H9 (cell line): ENCODE measurements at regions not wholly inside any gene's neighbourhood (a gene's known extent, or its start where the extent isn't known, plus 50 kb on each side); places are given as distances from the start of the nearest gene placed in this dataset.

ENCODE experiments used
- DNase-seq: peaks from one replicate; pipeline ENCODE4 v3.0.0-alpha.2; 2017
- H2AFZ ChIP-seq: one replicate; pipeline ENCODE4 v1.6.1; 2013; ENCODE audit warnings: mild to moderate bottlenecking, low read length, control low read depth, moderate library complexity
- H2AK5ac ChIP-seq: 2 replicates; pipeline ENCODE4 v1.6.1; 2013; ENCODE audit warnings: low read length, control low read depth, mixed read lengths; ENCODE audit not compliant: insufficient read length
- H2BK120ac ChIP-seq: one replicate; pipeline ENCODE4 v1.6.1; 2013; ENCODE audit warnings: low read depth, mild to moderate bottlenecking, low read length, control low read depth, inconsistent platforms; ENCODE audit not compliant: poor library complexity, severe bottlenecking
- H2BK12ac ChIP-seq: 2 replicates; pipeline ENCODE4 v1.6.1; 2013; ENCODE audit warnings: low read length, control low read depth, mixed read lengths, low read depth; ENCODE audit not compliant: insufficient read length
- H2BK15ac ChIP-seq: 2 replicates; pipeline ENCODE4 v1.6.1; 2013; ENCODE audit warnings: low read depth, low read length, control low read depth
- H2BK20ac ChIP-seq: one replicate; pipeline ENCODE4 v1.6.1; 2013; ENCODE audit warnings: low read depth, mild to moderate bottlenecking, low read length, control low read depth, inconsistent platforms; ENCODE audit not compliant: poor library complexity, severe bottlenecking
- H2BK5ac ChIP-seq: 2 replicates; pipeline ENCODE4 v1.6.1; 2013; ENCODE audit warnings: low read length, control low read depth, mixed read lengths; ENCODE audit not compliant: insufficient read length
- H3K14ac ChIP-seq: 2 replicates; pipeline ENCODE4 v1.6.1; 2013; ENCODE audit warnings: low read length, control low read depth; ENCODE audit not compliant: insufficient read depth
- H3K18ac ChIP-seq: 2 replicates; pipeline ENCODE4 v1.6.1; 2013; ENCODE audit warnings: low read depth, mild to moderate bottlenecking, mixed read lengths, low read length, control low read depth; ENCODE audit not compliant: insufficient read length
- H3K23ac ChIP-seq: 2 replicates; pipeline ENCODE4 v1.6.1; 2013; ENCODE audit warnings: low read length, control low read depth, mixed read lengths, low read depth; ENCODE audit not compliant: insufficient read length
- H3K23me2 ChIP-seq: 2 replicates; pipeline ENCODE4 v1.6.1; 2013; ENCODE audit warnings: low read depth, mild to moderate bottlenecking, mixed read lengths, low read length, control low read depth; ENCODE audit not compliant: insufficient read length, poor library complexity, severe bottlenecking
- H3K27ac ChIP-seq: 2 replicates; pipeline ENCODE4 v1.5.1; 2013; ENCODE audit warnings: low read length, control low read depth, mixed read lengths, low read depth; ENCODE audit not compliant: insufficient read length
- H3K27me3 ChIP-seq: 2 replicates; pipeline ENCODE4 v1.6.1; 2013; ENCODE audit warnings: low read length, control low read depth, inconsistent platforms; ENCODE audit not compliant: insufficient read depth
- H3K4ac ChIP-seq: 2 replicates; pipeline ENCODE4 v1.6.1; 2013; ENCODE audit warnings: low read depth, mild to moderate bottlenecking, control low read depth, inconsistent platforms, low read length, moderate library complexity
- H3K4me1 ChIP-seq: 2 replicates; pipeline ENCODE4 v1.6.1; 2013; ENCODE audit warnings: low read length, control low read depth, inconsistent platforms; ENCODE audit not compliant: insufficient read depth
- H3K4me2 ChIP-seq: 2 replicates; pipeline ENCODE4 v1.6.1; 2013; ENCODE audit warnings: low read length, control low read depth, mixed read lengths; ENCODE audit not compliant: insufficient read length, insufficient read depth
- H3K56ac ChIP-seq: 2 replicates; pipeline ENCODE4 v1.6.1; 2013; ENCODE audit warnings: low read depth, mild to moderate bottlenecking, mixed read lengths, low read length, control low read depth; ENCODE audit not compliant: insufficient read length
- H3K79me1 ChIP-seq: 2 replicates; pipeline ENCODE4 v1.6.1; 2013; ENCODE audit warnings: low read depth, mild to moderate bottlenecking, moderate library complexity, low read length, control low read depth, inconsistent platforms; ENCODE audit not compliant: insufficient read depth, poor library complexity, severe bottlenecking
- H3K79me2 ChIP-seq: 2 replicates; pipeline ENCODE4 v1.6.1; 2013; ENCODE audit warnings: low read length, control low read depth, inconsistent platforms; ENCODE audit not compliant: insufficient read depth
- H3K9ac ChIP-seq: 2 replicates; pipeline ENCODE4 v1.6.1; 2013; ENCODE audit warnings: low read length, control low read depth, mixed read lengths; ENCODE audit not compliant: insufficient read length; ENCODE audit errors: extremely low read depth
- H3K9me3 ChIP-seq: one replicate; pipeline ENCODE4 v1.6.1; 2013; ENCODE audit warnings: low read depth, low read length, inconsistent platforms; ENCODE audit not compliant: control insufficient read depth
- H3T11ph ChIP-seq: one replicate; pipeline ENCODE4 v1.6.1; 2013; ENCODE audit warnings: mild to moderate bottlenecking, low read length, control low read depth, inconsistent platforms
- H4K20me1 ChIP-seq: one replicate; pipeline ENCODE4 v1.6.1; 2013; ENCODE audit not compliant: control insufficient read depth, insufficient read length, insufficient read depth
- H4K5ac ChIP-seq: 2 replicates; pipeline ENCODE4 v1.6.1; 2013; ENCODE audit warnings: low read depth, mild to moderate bottlenecking, mixed read lengths, low read length, control low read depth; ENCODE audit not compliant: insufficient read length
- H4K8ac ChIP-seq: replicated peaks from 2 replicates; pipeline ENCODE4 v1.6.1; 2013; ENCODE audit warnings: low read length, control low read depth, mixed read lengths, low read depth; ENCODE audit not compliant: insufficient read length
- H4K91ac ChIP-seq: 2 replicates; pipeline ENCODE4 v1.6.1; 2013; ENCODE audit warnings: low read depth, mild to moderate bottlenecking, moderate library complexity, mixed read lengths, low read length, control low read depth; ENCODE audit not compliant: insufficient read length
- H3K27ac Mint-ChIP-seq, 3 experiments: 2 replicates in 2 of 3; 3 replicates in 1 of 3; pipeline ENCODE4 v1.8.0; 2020 to 2021; ENCODE audit warnings: mixed read lengths in 3 of 3, mild to moderate bottlenecking in 1 of 3, moderate library complexity in 1 of 3
- H3K27me3 Mint-ChIP-seq: 2 replicates; pipeline ENCODE4 v1.8.0; 2021; ENCODE audit warnings: low read depth, mild to moderate bottlenecking, moderate library complexity, mixed read lengths
- H3K36me3 Mint-ChIP-seq, 3 experiments: 2 replicates in 2 of 3; 3 replicates in 1 of 3; pipeline ENCODE4 v1.8.0; 2020 to 2021; ENCODE audit warnings: low read depth in 3 of 3, mixed read lengths in 3 of 3; ENCODE audit not compliant: insufficient read depth in 1 of 3
- H3K4me1 Mint-ChIP-seq, 2 experiments: 2 replicates each; pipeline ENCODE4 v1.8.0; 2020; ENCODE audit warnings: mixed read lengths in 2 of 2
- H3K4me3 Mint-ChIP-seq, 2 experiments: 2 replicates in 1 of 2; 3 replicates in 1 of 2; pipeline ENCODE4 v1.8.0; 2020 to 2021; ENCODE audit warnings: mild to moderate bottlenecking in 2 of 2, mixed read lengths in 2 of 2, moderate library complexity in 1 of 2
- H3K9me3 Mint-ChIP-seq, 2 experiments: 2 replicates in 1 of 2; 3 replicates in 1 of 2; pipeline ENCODE4 v1.8.0; 2020; ENCODE audit warnings: mild to moderate bottlenecking in 2 of 2, mixed read lengths in 2 of 2, moderate library complexity in 1 of 2
- WGBS: extraction: QIAGEN DNeasy Blood & Tissue Kit; methylation state at CpG from one replicate; pipeline ENCODE4 v1.1.7; 2013; ENCODE audit warnings: missing lambda C conversion rate, low lambda C conversion rate, mixed read lengths; ENCODE audit not compliant: insufficient read length; ENCODE audit errors: extremely low coverage; 5-methylcytosine and 5-hydroxymethylcytosine counted together
- TF ChIP-seq, protein P1 (sequence below): fragments of 200-600 bp; sonication (generic); conservative IDR thresholded peaks from 3 replicates; pipeline ENCODE4 v1.8.0; 2021; ENCODE audit warnings: antibody characterized with exemption, mild to moderate bottlenecking

DNA sequence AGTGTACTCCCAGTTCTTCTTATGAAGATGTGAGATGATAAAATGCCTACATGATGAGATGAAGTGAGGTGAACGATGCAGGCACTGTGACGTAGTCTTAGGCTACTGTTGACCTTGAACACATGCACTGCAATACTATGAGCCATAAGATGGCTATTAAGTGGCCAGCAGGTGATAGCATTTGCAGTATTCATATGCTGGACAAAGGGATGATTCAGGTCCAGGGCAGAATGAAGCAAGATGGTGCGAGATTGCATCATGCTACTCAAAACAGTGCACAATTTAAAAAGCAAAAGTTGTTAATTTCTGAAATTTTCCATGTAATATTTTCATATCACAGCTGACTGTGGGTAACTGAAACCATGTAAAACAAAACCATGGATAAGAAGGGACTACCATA, 781.4 kb downstream of the PCDH18 start:
- no peak overlapping the region for H3K23ac ChIP-seq
- H3K27ac Mint-ChIP-seq = peak overlapping the region; percentile 35 to 90 (median 50); a peak in 5 of 7 replicates
- H2BK15ac ChIP-seq = no peak overlapping the region; the same call in 1 of the 2 replicates
- H3K9me3 Mint-ChIP-seq = peaks cover 14 to 26% of the 10 kb centered on the region in 2 experiments
- peaks cover 3% of the 10 kb centered on the region; the same call in 1 of the 2 replicates for H3K4me1 ChIP-seq
- no peak overlapping the region for H4K91ac ChIP-seq
- WGBS = no CpG with 5 or more reads among the region's 3 CpGs
- no peak overlapping the region for H2BK20ac ChIP-seq
- H3K79me1 ChIP-seq = no peaks in the 10 kb centered on the region
- no peak overlapping the region for H2BK12ac ChIP-seq
- H3K36me3 Mint-ChIP-seq = peaks cover 19 to 29% (median 27%) of the 10 kb centered on the region in 3 experiments
- H3K4ac ChIP-seq = no peak overlapping the region
- no peaks in the 10 kb centered on the region for H3K23me2 ChIP-seq
- no peak overlapping the region for H3K14ac ChIP-seq
- no peak overlapping the region for H2BK120ac ChIP-seq
- peak overlapping the region; percentile 79 for H2BK5ac ChIP-seq
- no peak overlapping the region for H2AK5ac ChIP-seq
- no peak overlapping the region for H3T11ph ChIP-seq
- TF ChIP-seq, protein P1, sequence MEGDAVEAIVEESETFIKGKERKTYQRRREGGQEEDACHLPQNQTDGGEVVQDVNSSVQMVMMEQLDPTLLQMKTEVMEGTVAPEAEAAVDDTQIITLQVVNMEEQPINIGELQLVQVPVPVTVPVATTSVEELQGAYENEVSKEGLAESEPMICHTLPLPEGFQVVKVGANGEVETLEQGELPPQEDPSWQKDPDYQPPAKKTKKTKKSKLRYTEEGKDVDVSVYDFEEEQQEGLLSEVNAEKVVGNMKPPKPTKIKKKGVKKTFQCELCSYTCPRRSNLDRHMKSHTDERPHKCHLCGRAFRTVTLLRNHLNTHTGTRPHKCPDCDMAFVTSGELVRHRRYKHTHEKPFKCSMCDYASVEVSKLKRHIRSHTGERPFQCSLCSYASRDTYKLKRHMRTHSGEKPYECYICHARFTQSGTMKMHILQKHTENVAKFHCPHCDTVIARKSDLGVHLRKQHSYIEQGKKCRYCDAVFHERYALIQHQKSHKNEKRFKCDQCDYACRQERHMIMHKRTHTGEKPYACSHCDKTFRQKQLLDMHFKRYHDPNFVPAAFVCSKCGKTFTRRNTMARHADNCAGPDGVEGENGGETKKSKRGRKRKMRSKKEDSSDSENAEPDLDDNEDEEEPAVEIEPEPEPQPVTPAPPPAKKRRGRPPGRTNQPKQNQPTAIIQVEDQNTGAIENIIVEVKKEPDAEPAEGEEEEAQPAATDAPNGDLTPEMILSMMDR = no peak
- H4K5ac ChIP-seq = peak overlapping the region; percentile 90
- H3K27me3 ChIP-seq = no peaks in the 10 kb centered on the region
- H3K27me3 Mint-ChIP-seq = no peaks in the 10 kb centered on the region
- no peak overlapping the region for H2AFZ ChIP-seq
- no peak for DNase-seq
- H4K20me1 ChIP-seq = no peaks in the 10 kb centered on the region
- no peaks in the 10 kb centered on the region for H3K79me2 ChIP-seq
- H3K9me3 ChIP-seq = peaks cover 18% of the 10 kb centered on the region
- no peak overlapping the region for H3K4me3 Mint-ChIP-seq
- H3K4me1 Mint-ChIP-seq = peaks cover 20% of the 10 kb centered on the region in 2 experiments
- H4K8ac ChIP-seq = no peak overlapping the region
- no peak overlapping the region for H3K56ac ChIP-seq
- H3K9ac ChIP-seq = no peak overlapping the region
- H3K18ac ChIP-seq = peak overlapping the region; percentile 75
- H3K27ac ChIP-seq = peak overlapping the region; percentile 52
- no peak overlapping the region for H3K4me2 ChIP-seq
